ENCODE measurements at regions not wholly inside any gene's neighbourhood (a gene's known extent, or its start where the extent isn't known, plus 50 kb on each side); places are given as distances from the start of the nearest gene placed in this dataset.

- TF ChIP-seq YY1 (IDR thresholded peaks at IDR 0.05; ENCODE audit: insufficient read depth, insufficient read length): no peak
- no peak for TF ChIP-seq ZNF274 (IDR thresholded peaks at IDR 0.05; ENCODE audit: low read depth, low read length)
- no peak for TF ChIP-seq SUZ12 (IDR thresholded peaks at IDR 0.05; ENCODE audit: extremely low read depth, insufficient read depth, insufficient read length)
Observed at GRCh38 chr10:78960316-78960800, 108.4 kb upstream of the ZMIZ1 start.
